IMR-90 (cell line): ENCODE measurements at regions not wholly inside any gene's neighbourhood (a gene's known extent, or its start where the extent isn't known, plus 50 kb on each side); places are given as distances from the start of the nearest gene placed in this dataset.

Source experiments
- ATAC-seq: fragments of 200-7000 bp; cut with Tn5 transposase; 2 replicates; pipeline ENCODE4 v1.9.1; 2020; ENCODE audit warnings: low read depth, mild to moderate bottlenecking, moderate library complexity
- BruUV-seq: library from RNA; stranded (reverse); fragments of 400-500 nt; replicated peaks from 2 replicates; lab custom pipeline; 2021; lab: Mats Ljungman, UMichigan
- CTCF ChIA-PET: fragments of 300-600 bp; formaldehyde crosslinking; extraction: SDS; loops from one replicate; lab custom pipeline; 2021; ENCODE audit warnings: antibody characterized with exemption; lab: Yijun Ruan, JAX
- POLR2A ChIA-PET: fragments of 300-600 bp; sonication (Branson Sonifier 250); formaldehyde crosslinking; loops from one replicate; lab custom pipeline; 2022; ENCODE audit warnings: antibody characterized with exemption; ENCODE audit not compliant: unreplicated experiment; lab: Charles Lee
- DNase-seq: peaks from one replicate; pipeline ENCODE4 v3.0.0; 2013
- H2AFZ ChIP-seq: replicated peaks from 2 replicates; pipeline ENCODE3; 2013; ENCODE audit warnings: low read length, mild to moderate bottlenecking; ENCODE audit not compliant: poor library complexity
- H2AK5ac ChIP-seq: 2 replicates; pipeline ENCODE4 v1.6.1; 2013; ENCODE audit warnings: low read depth, low read length, inconsistent platforms
- H2AK9ac ChIP-seq: replicated peaks from 2 replicates; pipeline ENCODE3; 2013; ENCODE audit warnings: mild to moderate bottlenecking, low read depth, low read length, moderate library complexity; ENCODE audit not compliant: poor library complexity
- H2BK120ac ChIP-seq: 2 replicates; pipeline ENCODE4 v1.6.1; 2013; ENCODE audit warnings: low read depth, low read length, inconsistent platforms
- H2BK15ac ChIP-seq: 3 replicates; pipeline ENCODE4 v1.6.1; 2013; ENCODE audit warnings: low read depth, low read length, inconsistent platforms
- H2BK20ac ChIP-seq: 2 replicates; pipeline ENCODE4 v1.6.1; 2013; ENCODE audit warnings: low read depth, mild to moderate bottlenecking, inconsistent platforms, low read length, moderate library complexity
- H2BK5ac ChIP-seq: 2 replicates; pipeline ENCODE4 v1.6.1; 2013; ENCODE audit warnings: mild to moderate bottlenecking, low read depth, low read length, inconsistent platforms; ENCODE audit not compliant: poor library complexity, severe bottlenecking
- H3K14ac ChIP-seq: replicated peaks from 2 replicates; pipeline ENCODE4 v1.6.1; 2013; ENCODE audit warnings: low read depth, low read length, inconsistent platforms
- H3K18ac ChIP-seq: 2 replicates; pipeline ENCODE4 v1.6.1; 2013; ENCODE audit warnings: low read depth, low read length, control low read depth
- H3K23ac ChIP-seq: 2 replicates; pipeline ENCODE4 v1.6.1; 2013; ENCODE audit warnings: low read depth, low read length, inconsistent platforms
- H3K27ac ChIP-seq: 2 replicates; pipeline ENCODE4 v1.5.1; 2013; ENCODE audit warnings: mild to moderate bottlenecking, control low read depth, low read length; ENCODE audit not compliant: insufficient read depth
- H3K27me3 ChIP-seq: 2 replicates; pipeline ENCODE4 v1.6.1; 2013; ENCODE audit warnings: low read length; ENCODE audit not compliant: control insufficient read depth, insufficient read depth
- H3K36me3 ChIP-seq: 2 replicates; pipeline ENCODE4 v1.6.1; 2013; ENCODE audit warnings: low read length, mixed read lengths; ENCODE audit not compliant: control insufficient read depth, insufficient read depth
- H3K4ac ChIP-seq: 2 replicates; pipeline ENCODE4 v1.6.1; 2013; ENCODE audit warnings: low read depth, low read length, inconsistent platforms
- H3K4me1 ChIP-seq: 2 replicates; pipeline ENCODE4 v1.6.1; 2013; ENCODE audit warnings: low read length, mixed read lengths; ENCODE audit not compliant: control insufficient read depth, insufficient read depth
- H3K4me2 ChIP-seq: 2 replicates; pipeline ENCODE4 v1.6.1; 2013; ENCODE audit warnings: low read depth, mild to moderate bottlenecking, control low read depth, low read length, moderate library complexity
- H3K4me3 ChIP-seq: 2 replicates; pipeline ENCODE4 v1.5.1; 2013; ENCODE audit warnings: low read depth, mild to moderate bottlenecking, control low read depth, low read length, moderate library complexity; ENCODE audit not compliant: insufficient read depth
- H3K56ac ChIP-seq: 2 replicates; pipeline ENCODE4 v1.6.1; 2013; ENCODE audit warnings: low read length, inconsistent platforms; ENCODE audit not compliant: insufficient read depth; ENCODE audit errors: extremely low read depth
- H3K79me1 ChIP-seq, 2 experiments: 2 replicates each; pipeline ENCODE4 v1.6.1; 2013; ENCODE audit warnings: low read length in 2 of 2, inconsistent platforms in 1 of 2, low read depth in 1 of 2
- H3K9ac ChIP-seq: 2 replicates; pipeline ENCODE4 v1.6.1; 2013; ENCODE audit warnings: low read depth, low read length, control low read depth
- H3K9me1 ChIP-seq: 2 replicates; pipeline ENCODE4 v1.6.1; 2013; ENCODE audit warnings: low read length, inconsistent platforms; ENCODE audit not compliant: insufficient read depth
- H3K9me3 ChIP-seq: 2 replicates; pipeline ENCODE4 v1.6.1; 2013; ENCODE audit warnings: low read length; ENCODE audit not compliant: control insufficient read depth, insufficient read depth
- H4K20me1 ChIP-seq: 2 replicates; pipeline ENCODE4 v1.6.1; 2013; ENCODE audit warnings: low read length, inconsistent platforms; ENCODE audit not compliant: insufficient read depth
- H4K5ac ChIP-seq: 2 replicates; pipeline ENCODE4 v1.6.1; 2013; ENCODE audit warnings: mild to moderate bottlenecking, low read depth, low read length, control low read depth
- H4K8ac ChIP-seq, 2 experiments: 2 replicates each; pipeline ENCODE4 v1.6.1; 2013; ENCODE audit warnings: low read depth in 2 of 2, low read length in 2 of 2, control low read depth in 1 of 2, inconsistent platforms in 1 of 2
- H4K91ac ChIP-seq: 2 replicates; pipeline ENCODE4 v1.6.1; 2013; ENCODE audit warnings: low read depth, low read length, inconsistent platforms; ENCODE audit not compliant: insufficient read depth
- CHD1 ChIP-seq: IDR thresholded peaks from 2 replicates; pipeline ENCODE4 v1.6.1; 2012; ENCODE audit warnings: low read depth, low read length, improper control_type of control experiment
- MAFK ChIP-seq: IDR thresholded peaks from 2 replicates; pipeline ENCODE4 v1.6.1; 2012; ENCODE audit warnings: low read depth, low read length, improper control_type of control experiment
- MAZ ChIP-seq: IDR thresholded peaks from 2 replicates; pipeline ENCODE4 v1.6.1; 2012; ENCODE audit warnings: low read depth, mild to moderate bottlenecking, low read length, improper control_type of control experiment, moderate library complexity, borderline replicate concordance
- RAD21 ChIP-seq: IDR thresholded peaks from 2 replicates; pipeline ENCODE4 v1.6.1; 2012; ENCODE audit warnings: low read length, improper control_type of control experiment
- RFX5 ChIP-seq: IDR thresholded peaks from 2 replicates; pipeline ENCODE4 v1.8.0; 2012; ENCODE audit warnings: low read depth, mild to moderate bottlenecking, low read length, moderate library complexity
- WGBS, 2 experiments: methylation state at CpG; one replicate each; pipeline versions ENCODE4 v1.1.5 to v1.1.7; 2013; ENCODE audit warnings: missing lambda C conversion rate in 2 of 2; ENCODE audit not compliant: insufficient read length in 1 of 2; ENCODE audit errors: extremely low coverage in 2 of 2; 5-methylcytosine and 5-hydroxymethylcytosine counted together
- dilution Hi-C: fragments of 300-500 bp; cut with HindIII; formaldehyde crosslinking; loops from one replicate; pipeline ENCODE4 v1.14.3; 2018; ENCODE audit warnings: low sequenced_read_pairs; ENCODE audit not compliant: unreplicated experiment
- in situ Hi-C: fragments of 300-500 bp; cut with MboI; formaldehyde crosslinking; loops from 3 replicates; pipeline ENCODE4 v1.14.3; 2019; ENCODE audit warnings: low sequenced_read_pairs, inconsistent platforms, mixed read lengths
- intact Hi-C: fragments of 100-400 bp; cut with micrococcal nuclease; formaldehyde crosslinking; loops from 2 replicates; pipeline ENCODE4 v1.10.0; 2022

DNA sequence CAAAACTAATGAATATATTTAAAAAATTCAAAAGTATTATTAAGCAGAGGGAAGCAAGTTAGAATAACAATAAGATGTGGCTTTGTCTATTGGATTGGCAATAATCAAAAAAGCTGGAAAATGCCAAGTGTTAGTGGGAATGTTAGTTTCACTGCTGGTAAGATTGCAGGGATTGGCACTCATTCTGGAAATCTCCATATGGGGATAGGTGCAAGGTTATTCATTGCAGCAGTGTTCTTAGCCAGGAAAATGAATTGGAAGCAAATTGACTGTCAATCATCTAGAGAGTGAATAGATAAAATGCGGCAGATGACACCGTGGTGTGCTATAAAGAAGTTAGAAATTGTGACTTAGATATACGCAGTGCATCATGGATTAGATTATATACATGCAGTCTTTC, 1615.5 kb upstream of the PCDH7 start:
- Histone ChIP-seq H3K14ac (no peak overlapping the region), H2AK5ac (no peak overlapping the region), H2AK9ac (no peak overlapping the region), H4K20me1 (no peaks in the 10 kb centered on the region), H2BK20ac (no peak overlapping the region), H2BK15ac (no peak overlapping the region), H3K27ac (no peak overlapping the region), H3K9me3 (no peaks in the 10 kb centered on the region), H3K36me3 (no peaks in the 10 kb centered on the region), H3K4me3 (no peak overlapping the region), H3K18ac (no peak overlapping the region), H3K4me1 (no peaks in the 10 kb centered on the region), H4K8ac (no peak overlapping the region), H3K9me1 (no peaks in the 10 kb centered on the region), H3K23ac (no peak overlapping the region), H3K27me3 (no peaks in the 10 kb centered on the region), H2AFZ (no peak overlapping the region), H3K56ac (no peak overlapping the region), H3K4ac (no peak overlapping the region), H3K79me1 (no peaks in the 10 kb centered on the region), H2BK120ac (no peak overlapping the region), H3K4me2 (no peak overlapping the region), H3K9ac (no peak overlapping the region), H4K5ac (no peak overlapping the region), H4K91ac (no peak overlapping the region), H2BK5ac (no peak overlapping the region)
- intact Hi-C loops (no loop called here), in situ Hi-C loops (no loop called here), dilution Hi-C loops (no loop called here)
- TF ChIP-seq MAZ (no peak), RFX5 (no peak), RAD21 (no peak), CHD1 (no peak), MAFK (no peak)
- ChIA-PET POLR2A (no interaction called here), CTCF (no interaction called here)
- WGBS, 2 experiments = no CpG with 5 or more reads among the region's 3 CpGs
- no peak for DNase-seq
- ATAC-seq = no peak
- no TSS peak for BruUV-seq
